ENCODE measurements at regions not wholly inside any gene's neighbourhood (a gene's known extent, or its start where the extent isn't known, plus 50 kb on each side); places are given as distances from the start of the nearest gene placed in this dataset.
A peak's percentile ranks its signal among the peaks of the same experiment; 100 is the strongest.
"Not testable (repeated sequence)": the region's sequence is repeated elsewhere in the genome, so short reads cannot be mapped to it uniquely, and the experiment has no call there.

- DNase-seq = no peak
Measured at GRCh38 chr18:67131498-67131897, 385.0 kb downstream of the DSEL start.

GRCh38 chr18:67126751-67127150 lies 389.8 kb downstream of the DSEL start:
- not testable (repeated sequence) for DNase-seq

DNA sequence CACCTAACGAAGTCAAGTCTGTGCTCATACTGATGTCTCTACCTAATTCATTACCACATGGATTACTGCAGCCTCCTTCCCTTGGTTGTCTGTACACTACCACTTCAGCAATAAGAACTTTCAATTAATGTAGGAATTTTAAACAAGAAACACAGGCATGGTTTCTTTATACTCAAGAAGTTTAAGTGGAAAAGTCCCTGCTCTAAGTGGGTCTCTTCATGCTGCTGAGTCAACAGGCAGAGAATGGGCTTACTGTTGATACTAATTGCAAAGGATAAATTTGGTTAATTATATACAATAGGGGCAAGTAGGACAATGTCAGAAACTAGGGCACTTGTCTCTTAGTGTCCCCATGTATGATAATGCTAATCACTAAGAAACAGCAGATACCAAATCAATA lies 392.6 kb downstream of the DSEL start:
- DNase-seq = no peak

GRCh38 chr18:67117804-67118203 lies 398.7 kb downstream of the DSEL start:
- DNase-seq = no peak

DNA sequence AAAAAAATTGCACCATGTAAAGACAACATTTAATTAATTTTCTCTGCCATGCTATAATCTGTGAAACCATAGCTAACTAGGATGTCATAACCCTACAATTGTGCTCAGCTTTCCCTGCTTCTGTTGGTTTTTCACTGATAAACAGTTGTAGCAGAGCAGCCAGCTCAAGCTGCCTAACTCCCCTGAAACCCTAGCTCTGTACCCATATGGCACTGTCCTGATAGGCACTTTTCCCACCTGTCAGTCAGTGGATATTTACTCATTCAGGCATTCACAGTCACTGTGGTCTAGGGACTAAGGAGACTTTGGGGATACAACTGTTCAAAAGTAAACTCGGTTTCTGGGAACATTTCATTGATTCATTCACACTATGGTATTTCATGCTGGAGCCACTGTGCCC lies 407.0 kb downstream of the DSEL start:
- peak; percentile 98 for DNase-seq

- DNase-seq = peak; percentile 66
Measured at GRCh38 chr18:67108894-67109293, 407.6 kb downstream of the DSEL start.

DNA sequence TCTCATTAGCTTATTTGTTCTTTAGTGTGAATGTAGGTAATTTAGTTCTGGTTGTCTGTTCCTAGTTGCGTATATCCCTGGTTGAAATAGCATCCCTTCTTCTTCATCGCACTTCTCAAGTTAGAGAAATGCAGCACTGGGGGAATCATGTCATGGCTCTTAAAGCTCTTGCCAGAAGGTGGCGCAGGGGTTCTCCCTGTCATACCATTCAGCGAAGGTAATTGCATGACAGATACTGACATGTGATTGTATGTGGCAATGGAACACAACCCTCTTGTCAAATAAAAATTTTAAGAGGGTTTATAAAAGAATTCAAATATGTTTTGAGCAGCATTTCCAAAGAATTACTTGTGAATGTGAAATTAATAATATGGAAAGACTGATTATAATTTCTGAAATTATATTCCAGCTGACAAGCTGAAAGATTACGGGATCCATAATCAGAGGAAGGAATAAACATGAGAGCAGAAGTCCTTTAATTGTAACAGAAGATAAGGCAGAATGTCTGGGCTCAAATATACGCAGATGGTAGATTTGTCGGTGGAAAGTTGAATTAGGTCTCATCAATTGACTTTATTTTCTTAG lies 411.7 kb downstream of the DSEL start:
- peak; percentile 77 for DNase-seq

DNA sequence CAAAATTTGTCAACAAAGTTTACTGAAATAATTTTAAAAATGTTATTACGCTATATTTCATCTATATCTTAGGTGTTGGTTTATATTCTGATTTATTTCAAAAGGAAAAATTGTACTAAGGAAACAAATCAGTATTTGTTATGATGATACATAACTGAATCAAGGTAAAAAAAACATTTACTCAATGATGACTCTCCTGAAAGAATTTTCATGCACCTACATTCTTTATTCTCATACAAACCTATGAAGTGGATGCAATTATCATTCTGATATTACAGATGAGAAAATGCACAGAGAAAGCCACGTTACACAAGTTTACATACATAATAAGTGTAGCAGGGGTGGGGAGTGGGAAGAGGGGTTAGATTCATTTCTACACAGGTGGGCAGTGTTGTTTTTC lies 422.4 kb downstream of the DSEL start:
- no peak for DNase-seq

DNA sequence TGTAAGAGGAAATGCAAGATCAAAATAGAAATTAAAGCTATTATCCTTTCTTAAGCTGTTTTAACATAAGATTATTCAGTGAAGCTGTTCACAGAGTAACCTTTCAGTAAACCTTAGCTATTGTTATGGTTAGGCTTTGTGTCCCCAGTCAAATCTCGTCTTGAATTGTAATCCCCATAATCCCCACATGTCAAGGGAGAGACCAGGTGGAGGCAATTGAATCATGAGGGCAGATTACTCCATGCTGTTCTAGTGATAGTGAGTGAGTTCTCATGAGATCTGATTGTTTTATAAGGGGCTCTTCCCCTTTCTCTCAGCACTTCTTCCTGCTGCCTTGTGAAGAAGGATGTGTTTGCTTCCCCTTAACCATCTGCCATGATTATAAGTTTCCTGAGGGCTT lies 424.4 kb downstream of the DSEL start:
- no peak for DNase-seq

- DNase-seq = peak; percentile 48
Measured at GRCh38 chr18:67081482-67082211, 434.9 kb downstream of the DSEL start.

DNA sequence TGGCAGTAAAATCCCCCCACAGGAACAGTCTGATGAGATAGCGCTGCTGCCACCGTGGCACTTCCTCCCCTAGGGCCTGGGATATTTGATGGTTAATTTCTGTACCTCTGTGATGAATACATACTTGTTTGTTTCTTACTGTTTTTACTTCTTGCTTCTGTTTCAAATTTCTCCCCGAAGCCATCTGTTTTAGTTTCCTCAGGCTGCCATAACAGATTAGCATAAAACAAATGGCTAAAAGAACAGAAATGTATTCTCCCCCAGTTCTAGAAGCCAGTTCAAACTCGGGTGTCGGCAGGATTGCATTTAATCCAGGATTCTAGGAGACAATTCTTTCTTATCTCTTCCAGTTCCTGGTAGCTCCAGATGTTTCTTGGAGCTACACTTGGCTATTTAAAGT lies 435.9 kb downstream of the DSEL start:
- DNase-seq = no peak

GRCh38 chr18:67074309-67074708 lies 442.2 kb downstream of the DSEL start:
- DNase-seq = peak; percentile 45

- DNase-seq = peak; percentile 81
Measured at GRCh38 chr18:67072791-67073190, 443.7 kb downstream of the DSEL start.

DNA sequence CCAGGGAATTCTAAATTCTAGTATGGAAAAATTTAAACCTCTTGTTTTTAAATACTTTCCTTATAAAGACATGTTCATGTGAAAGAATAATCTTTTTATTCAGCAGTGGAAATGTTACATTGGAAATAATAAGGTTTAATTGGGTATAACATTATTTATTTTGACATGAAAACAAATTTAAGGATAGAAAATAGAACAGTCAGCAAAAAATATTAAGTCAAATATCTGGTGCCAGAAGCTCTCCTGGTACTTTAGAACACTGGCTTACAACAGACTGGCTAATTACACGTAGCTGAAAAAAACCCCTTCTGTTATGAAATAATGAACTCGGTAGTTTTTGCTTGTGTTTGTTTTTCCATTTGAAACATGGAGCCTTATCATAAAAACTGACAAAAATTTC lies 447.9 kb downstream of the DSEL start:
- DNase-seq = peak; percentile 47

- DNase-seq = no peak
Measured at GRCh38 chr18:67047334-67047733, 443.4 kb upstream of the CDH19 start.

DNA sequence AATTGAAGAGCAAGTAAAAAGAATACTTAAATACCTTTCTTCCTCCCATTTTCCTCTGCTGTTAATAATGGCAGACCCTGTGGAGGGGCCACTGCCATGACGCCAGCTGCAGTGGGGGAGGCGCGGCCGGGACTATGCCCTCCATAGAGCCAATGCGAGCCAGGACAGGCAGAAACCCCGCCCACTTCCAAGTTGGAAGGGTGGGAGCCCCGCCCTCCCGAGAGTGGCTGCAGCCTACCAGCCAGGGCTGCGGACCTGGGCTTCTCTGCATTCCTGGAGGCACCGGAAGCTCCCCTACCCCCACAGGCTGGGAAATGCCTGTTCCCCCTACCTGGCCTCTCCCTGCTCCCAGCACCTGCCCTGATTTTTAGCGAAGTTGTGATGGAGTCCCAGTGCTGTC lies 439.4 kb upstream of the CDH19 start:
- DNase-seq = no peak

DNA sequence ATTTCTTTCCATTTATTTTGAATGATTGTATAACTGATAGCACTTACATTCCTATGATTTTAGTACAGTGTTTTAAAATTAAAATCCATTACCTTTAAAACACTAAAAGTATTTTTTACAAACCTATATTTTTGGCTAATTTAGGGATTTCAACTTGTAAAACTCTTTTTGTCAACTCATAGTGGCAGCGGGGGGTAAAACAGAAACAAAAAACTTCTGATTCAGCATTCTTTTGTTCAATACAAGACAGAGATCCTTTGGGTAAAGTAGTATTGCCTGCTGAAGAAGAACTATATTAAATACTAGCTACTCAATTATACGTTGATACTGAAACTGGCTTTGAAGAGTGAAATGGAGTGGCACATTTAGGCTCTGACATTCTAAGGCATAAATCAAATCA lies 437.4 kb upstream of the CDH19 start:
- DNase-seq = no peak

DNA sequence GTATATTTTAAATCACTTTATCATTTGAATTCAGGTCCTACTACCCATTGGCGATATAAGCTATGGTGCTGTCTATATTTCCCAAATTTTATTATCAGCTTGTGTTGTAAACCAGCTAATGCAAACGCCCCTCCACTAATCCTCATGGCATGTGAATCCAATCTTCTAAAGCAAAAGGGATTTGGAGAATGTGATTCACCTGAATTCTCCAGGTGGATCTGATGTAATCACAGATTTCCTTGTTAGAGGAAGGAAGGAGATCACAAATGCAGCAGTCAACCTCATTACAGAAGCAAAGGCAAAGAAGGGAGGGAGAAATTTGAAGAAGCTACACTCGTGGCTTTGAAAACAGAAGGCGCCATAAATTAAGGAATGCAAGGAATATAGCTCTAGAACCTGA lies 431.1 kb upstream of the CDH19 start:
- DNase-seq = no peak

- no peak for DNase-seq
Measured at GRCh38 chr18:67023059-67023458, 419.2 kb upstream of the CDH19 start.

GRCh38 chr18:67010919-67011318 lies 407.0 kb upstream of the CDH19 start:
- DNase-seq = no peak

DNA sequence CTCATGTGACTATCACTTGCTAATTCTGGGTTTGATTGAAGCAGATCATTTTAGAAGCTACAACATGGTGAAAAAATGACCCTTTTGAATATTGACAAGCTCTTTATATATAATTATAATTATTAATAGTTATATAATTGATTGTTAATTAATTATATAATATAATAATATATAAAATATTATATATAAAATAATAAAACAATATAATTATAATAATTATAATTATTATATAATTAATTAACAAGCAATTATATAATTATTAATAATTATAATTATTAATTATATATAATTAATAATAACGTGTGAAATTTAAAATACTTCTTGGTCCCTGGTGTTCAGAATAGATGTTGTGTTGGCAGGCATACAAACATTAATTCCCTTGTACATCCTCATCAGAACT lies 404.1 kb upstream of the CDH19 start:
- no peak for DNase-seq

GRCh38 chr18:67007085-67007484 lies 403.2 kb upstream of the CDH19 start:
- no peak for DNase-seq

DNA sequence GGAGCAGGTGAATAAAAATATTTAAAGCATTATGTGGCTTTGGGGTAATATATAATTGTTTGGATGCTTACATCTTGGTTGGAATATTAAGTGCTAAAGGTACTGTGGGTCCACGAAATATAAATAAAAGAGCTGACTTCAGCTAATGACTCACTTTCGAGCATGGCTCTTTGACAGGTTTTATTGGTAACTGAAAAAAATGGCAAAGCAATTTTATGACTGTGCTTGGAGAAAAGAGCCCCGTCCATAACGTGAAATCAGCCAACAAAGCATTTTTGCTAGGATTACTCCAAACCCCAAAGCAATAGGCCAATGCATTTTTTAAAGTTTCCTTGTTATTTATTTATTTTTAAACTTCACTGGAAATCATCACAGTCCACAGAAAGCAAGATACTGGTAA lies 397.2 kb upstream of the CDH19 start:
- DNase-seq = no peak

DNA sequence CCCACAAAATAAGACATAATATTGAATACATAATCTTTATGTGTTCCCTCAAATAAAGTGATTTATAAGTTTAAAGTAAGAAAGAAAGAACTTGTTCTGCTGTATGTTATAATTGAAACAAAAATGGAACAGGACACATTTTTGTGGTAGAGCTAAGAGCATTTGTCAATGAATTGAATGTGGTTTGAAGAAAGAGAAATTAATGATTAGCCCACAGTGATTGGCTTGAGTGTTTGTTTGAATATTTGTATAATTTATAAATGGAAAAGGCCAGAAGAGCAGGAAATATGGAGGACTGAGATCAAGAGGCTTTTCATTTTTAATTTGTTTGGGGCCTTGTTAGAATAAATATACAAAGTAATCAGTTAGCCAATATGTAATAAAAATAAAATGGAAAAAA lies 395.1 kb upstream of the CDH19 start:
- DNase-seq = no peak

DNA sequence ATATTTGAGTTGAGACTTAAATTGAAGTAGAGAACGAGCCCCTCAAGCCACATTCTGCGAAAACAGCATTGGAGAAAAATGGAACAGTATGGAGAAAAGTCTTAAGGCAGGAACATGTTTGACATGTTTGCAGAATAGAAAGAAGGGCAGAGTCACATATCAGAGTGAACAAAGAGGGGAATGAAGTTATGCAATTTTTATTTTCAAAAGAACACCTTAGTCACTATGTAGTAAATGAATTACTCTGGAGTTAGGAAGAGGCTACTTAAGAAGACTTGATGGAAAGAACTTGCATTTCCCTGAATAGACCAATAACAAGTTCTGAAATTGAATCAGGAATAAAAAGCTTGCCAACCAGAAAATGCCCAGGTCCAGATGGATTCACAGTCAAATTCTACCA lies 391.4 kb upstream of the CDH19 start:
- DNase-seq = no peak

All from NCI-H2171 treated with DMSO at 0.1 percent for 48 hours (cell line).